Limb (tissue), 2 donors: ENCODE measurements at regions not wholly inside any gene's neighbourhood (a gene's known extent, or its start where the extent isn't known, plus 50 kb on each side); places are given as distances from the start of the nearest gene placed in this dataset.
"Not testable (repeated sequence)": the region's sequence is repeated elsewhere in the genome, so short reads cannot be mapped to it uniquely, and the experiment has no call there.

Experiments
- DNase-seq, 2 donors: peaks; one replicate each; pipeline ENCODE4 v3.0.0-alpha.2; 2016; ENCODE audit errors: extremely low spot score in 2 of 2

DNA sequence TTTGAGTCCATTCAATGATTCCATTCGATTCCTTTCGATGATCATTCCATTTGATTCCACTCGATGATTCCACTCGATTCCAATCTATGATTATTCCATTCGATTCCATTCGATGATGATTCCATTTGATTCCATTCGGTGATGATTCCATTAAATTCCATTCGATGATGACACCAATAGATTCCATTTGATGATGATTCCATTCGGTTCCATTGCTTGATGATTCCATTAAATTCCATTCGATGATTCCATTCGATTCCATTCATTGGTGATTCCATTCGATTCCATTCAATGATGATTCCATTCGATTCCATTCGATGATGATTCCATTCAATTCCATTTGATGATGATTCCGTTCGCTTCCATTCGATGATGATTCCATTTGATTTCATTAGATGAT, 1104.1 kb downstream of the RPIA start:
- DNase-seq = not testable (repeated sequence)

DNA sequence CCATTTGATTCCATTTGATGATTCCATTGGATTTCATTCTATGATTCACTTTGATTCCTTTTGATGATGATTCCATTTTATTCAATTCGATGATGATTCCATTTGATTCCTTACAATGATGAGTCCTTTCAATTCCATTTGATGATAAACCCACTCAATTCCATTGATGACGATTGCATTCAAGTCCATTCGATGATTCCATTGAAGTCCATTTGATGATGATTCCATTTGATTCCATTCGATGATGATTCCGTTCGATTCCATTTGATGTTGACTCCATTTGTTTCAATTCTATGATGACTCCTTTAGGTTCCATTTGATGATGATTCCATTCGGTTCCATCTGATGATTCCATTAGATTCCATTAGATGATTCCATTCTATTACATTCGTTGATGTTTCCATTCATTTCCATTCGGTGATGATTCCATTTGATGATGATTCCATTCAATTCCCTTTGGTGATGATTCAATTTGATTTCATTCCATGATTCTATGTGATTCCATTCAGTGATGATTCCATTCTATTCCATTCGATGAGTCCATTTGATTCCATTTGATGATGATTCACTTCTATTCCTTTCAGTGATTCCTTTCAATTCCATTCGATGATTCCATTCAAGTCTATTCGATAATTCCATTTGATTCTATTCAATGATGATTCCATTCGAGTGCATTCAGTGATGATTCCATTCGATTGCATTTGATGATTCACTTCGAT, 1106.0 kb downstream of the RPIA start:
- no peak for DNase-seq

DNA sequence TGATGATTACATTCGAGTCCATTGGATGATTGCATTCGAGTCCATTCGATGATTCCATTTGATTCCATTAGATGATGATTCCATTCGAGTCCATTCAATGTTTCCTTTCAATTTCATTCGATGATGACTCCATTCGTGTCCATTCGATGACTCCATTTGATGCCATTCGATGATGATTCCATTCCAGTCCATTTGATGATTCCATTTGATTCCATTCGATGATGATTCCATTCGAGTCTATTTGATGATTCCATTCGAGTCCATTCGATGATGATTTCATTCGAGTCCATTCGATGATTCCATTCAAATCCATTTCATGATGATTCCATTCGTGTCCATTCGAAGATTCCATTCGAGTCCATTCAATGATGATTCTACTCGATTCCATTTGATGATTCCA, 1109.7 kb downstream of the RPIA start:
- not testable (repeated sequence) for DNase-seq

DNA sequence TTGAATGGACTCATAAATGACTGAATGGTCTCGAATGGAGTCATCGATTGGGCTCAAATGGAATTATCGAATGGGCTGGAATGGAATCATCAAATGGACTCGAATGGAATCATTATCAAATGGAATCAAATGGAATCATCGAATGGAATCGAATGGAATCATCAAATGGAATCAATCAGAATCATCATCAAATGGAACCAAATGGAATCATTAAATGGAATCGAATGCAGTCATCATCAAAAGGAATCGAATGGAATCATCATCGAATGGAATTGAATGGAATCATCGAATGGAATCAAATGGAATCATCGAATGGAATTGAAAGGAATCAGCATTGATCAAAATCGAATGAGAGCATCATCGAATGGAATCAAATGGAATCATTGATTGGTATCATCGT, 1114.9 kb downstream of the RPIA start:
- not testable (repeated sequence) for DNase-seq

DNA sequence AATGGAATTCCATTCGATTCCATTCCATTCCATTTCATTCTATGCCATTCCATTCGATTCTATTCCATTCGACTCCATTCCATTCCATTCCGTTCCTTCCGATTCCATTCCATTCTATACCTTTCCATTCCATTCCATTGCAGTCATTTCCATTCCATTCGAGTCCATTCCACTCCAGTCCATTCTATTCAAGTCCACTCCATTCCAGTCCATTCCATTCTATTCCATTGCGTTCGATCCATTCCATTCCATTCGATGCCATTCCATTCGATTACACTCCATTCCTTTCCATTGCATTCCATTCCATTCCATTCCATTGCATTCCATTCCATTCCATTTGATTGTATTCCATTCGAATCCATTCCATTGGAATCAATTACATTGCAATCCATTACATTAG, 1119.8 kb downstream of the RPIA start:
- no peak for DNase-seq

DNA sequence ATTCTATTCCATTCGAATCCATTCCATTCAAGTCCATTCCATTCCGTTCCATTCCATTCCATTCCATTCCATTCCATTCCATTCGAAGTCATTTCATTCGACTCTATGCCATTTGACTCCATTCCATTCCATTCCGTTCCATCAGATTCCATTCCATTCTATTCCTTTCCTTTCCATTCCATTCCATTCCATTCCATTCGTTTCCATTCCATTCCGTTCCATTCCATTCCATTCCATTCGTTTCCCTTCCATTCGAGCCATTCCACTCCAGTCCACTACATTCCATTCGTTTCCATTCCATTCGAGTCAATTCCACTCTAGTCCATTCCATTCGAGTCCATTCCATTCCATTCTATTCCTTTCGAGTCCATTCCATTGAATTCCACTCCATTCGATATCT, 1120.4 kb downstream of the RPIA start:
- not testable (repeated sequence) for DNase-seq

DNA sequence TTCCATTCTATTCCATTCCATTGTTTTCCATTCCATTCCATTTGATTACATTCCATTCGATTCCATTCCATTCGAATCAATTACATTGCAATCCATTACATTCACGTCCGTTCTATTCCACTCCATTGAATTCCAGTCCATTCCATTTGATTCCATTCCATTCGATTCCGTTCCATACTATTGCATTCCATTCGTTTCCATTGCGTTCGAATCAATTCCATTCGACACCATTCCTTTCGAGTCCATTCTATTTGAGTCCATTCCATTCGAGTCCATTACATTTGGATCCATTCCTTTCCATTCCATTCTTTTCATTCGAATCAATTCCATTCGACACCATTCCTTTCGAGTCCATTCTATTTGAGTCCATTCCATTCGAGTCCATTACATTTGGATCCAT, 1122.9 kb downstream of the RPIA start:
- not testable (repeated sequence) for DNase-seq

DNA sequence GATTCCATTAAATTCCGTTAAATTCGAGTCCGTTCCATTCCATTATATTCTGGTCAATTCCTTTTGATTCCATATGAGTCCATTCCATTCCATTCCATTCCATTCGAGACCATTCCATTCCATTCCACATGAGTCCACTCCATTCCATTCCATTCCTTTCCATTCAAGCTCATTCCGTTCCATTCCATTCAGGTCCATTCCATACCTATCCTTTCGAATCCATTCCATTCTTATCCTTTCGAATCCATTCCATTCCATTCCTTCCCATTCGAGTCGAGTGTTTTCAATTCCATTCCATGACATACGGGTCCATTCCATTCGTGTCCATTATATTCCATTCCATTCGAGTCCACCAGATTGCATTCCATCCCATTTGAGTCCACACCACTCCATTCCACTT, 1127.4 kb downstream of the RPIA start:
- DNase-seq = no peak

DNA sequence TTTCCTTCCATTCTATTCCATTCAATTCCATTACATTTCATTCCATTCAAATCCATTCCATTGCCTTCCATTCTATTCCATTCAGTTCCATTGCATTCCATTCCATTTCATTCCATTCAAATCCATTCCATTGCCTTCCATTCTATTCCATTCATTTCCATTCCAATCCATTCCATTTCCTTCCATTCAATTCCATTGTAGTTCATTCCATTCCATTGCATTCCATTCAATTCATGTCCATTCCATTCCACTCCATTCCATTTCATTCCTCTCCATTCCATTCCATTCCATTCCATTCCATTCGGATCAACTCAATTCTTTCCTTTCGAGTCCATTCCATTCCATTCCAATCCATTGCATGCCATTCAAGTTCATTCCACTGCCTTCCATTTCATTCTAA, 1128.3 kb downstream of the RPIA start:
- no peak for DNase-seq

DNA sequence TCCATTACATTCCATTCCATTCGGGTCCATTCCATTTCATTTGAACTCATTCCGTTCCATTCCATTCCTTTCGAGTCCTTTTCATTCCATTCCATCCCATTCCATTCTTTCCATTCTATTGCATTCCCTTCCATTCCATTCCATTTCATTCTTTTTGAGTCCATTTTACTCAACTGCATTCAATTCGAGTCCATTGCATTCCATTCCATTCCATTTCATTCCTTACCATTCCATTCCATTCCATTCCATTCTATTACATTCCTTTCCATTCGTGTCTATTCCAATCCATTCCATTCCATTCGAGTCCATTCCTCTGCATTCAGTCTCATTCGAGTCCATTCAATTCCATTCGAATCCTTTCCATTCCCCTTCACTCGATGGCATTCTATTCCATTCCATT, 1128.8 kb downstream of the RPIA start:
- no peak for DNase-seq

DNA sequence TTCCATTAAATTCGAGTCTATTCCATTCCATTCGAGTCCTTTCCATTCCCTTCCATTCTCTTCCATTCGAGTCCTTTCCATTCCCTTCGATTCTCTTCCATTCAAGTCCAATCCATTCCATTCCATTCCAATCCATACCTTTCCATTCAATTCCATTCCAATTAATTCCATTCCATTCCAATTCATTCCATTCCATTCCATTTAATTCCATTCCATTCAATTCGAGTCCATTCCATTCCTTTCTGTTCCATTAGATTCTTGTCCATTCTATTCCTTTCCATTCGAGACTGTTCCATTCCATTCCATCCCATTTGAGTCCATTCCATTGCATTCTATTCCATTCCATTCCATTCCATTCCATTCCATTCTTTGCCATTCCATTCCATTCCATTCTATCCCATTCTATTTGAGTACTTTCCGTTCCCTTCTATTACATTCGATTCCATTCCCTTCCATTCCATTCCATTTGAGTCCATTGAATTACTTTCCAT, 1130.0 kb downstream of the RPIA start:
- no peak for DNase-seq

DNA sequence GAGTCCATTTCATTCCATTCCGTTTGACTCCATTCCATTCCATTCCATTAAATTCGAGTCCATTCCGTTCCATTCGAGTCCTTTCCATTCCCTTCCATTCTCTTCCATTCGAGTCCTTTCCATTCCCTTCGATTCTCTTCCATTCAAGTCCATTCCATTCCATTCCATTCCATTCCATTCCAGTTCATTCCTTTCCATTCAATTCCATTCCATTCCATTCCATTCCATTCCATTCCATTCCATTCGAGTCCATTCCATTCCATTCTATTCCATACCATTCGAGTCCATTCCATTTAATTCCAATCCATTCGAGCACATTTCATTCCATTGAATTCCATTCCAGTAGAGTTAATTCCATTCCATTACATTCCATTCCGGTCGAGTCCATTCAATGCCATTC, 1130.9 kb downstream of the RPIA start:
- not testable (repeated sequence) for DNase-seq

DNA sequence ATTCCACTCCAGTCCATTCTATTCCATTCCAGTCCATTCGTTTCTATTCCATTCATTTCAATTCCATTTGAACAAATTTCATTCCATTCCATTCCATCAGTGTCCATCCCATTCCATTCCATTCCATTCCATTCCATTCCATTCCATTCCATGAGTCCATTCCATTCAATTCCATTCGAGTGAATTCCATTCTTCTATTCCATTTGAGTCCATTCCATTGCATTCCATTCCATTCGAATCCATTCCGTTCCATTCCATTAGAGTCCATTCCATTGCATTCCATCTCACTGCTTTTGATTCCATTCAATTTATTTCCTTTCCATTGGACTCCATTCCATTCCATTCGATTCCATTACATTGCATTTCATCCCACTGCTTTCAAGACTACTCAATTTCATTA, 1132.1 kb downstream of the RPIA start:
- no peak for DNase-seq

DNA sequence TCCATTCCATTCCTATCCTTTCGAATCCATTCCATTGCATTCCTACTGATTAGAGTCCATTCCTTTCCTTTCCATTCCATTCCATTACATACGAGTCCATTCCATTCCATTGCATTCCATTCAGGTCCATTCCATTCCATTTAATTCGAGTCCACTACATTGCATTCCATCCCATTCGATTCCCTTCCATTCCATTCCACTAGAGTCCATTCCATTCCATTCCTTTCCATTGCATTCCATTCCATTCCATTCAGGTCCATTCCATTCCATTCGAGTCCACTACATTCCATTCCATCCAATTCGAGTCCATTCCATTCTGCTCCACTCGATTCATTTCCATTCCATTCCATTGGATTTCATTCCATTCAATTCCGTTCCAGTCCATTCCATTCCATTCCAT, 1133.6 kb downstream of the RPIA start:
- no peak for DNase-seq

DNA sequence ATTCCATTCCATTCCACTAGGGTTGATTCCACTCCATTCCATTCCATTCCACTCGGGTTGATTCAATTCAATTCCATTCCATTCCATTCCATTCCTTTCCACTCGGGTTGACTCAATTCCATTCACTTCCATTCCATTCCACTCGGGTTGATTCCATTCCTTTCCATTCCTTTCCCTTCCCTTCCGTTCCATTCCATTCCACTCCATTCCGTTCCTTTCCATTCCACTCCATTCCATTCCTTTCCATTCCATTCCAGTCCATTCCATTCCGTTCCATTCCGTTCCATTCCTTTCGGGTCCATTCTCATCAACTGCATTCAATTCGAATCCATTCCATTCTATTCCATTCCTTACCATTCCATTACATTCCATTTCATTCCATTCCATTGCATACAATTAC, 1135.3 kb downstream of the RPIA start:
- not testable (repeated sequence) for DNase-seq

DNA sequence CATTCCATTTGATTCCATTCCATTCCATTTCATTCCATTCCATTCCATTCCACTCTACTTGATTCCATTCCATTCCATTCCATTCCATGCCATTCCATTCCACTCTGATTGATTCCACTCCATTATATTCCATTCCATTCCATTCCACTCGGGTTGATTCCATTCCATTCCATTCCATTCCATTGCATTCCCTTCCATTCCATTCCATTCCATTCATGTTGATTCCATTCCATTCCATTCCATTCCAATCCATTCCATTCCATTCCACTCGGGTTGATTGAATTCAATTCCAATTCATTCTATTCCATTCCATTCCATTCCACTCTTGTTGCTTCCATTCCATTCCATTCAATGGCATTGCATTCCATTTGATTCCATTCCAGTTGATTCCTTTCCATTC, 1136.4 kb downstream of the RPIA start:
- not testable (repeated sequence) for DNase-seq

DNA sequence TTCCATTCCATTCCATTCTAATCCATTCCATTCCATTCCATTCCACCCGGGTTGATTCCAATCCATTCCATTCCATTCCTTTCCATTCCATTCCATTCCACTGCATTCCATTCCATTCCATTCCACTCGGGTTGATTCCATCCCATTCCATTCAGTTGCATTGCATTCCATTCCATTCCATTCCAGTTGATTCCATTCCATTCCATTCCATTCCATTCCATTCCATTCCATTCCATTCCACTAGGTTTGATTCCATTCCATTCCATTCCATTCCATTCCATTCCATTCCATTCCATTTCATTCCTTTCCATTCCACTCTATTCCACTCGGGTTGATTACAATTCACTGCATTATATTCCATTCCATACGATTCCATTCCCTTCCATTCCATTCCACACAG, 1136.9 kb downstream of the RPIA start:
- not testable (repeated sequence) for DNase-seq

DNA sequence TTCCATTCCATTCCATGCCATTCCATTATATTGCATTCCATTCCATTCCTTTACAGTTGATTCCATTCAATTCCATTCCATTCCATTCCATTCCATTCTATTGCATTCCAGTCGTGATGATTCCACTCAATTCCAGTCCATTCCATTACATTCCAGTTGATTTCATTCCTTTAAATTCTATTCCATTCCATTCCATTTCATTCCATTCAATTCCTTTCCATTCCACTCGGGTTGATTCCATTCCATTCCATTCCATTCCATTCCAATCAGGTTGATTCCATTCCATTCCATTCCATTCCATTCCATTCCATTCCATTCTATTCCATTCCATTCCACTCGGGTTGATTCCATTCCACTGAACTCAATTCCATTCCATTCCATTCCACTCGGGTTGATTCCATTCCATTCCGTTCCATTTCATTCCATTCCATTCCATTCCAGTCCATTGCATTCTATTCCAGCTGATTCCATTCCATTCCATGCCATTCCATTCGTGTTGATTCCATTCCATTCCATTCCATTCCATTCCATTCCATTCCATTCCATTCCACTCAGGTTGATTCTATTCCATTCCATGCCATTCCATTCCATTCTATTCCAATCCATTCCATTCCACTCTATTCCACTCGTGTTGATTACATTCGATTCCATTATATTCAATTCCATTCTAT, 1137.6 kb downstream of the RPIA start:
- DNase-seq = not testable (repeated sequence)

DNA sequence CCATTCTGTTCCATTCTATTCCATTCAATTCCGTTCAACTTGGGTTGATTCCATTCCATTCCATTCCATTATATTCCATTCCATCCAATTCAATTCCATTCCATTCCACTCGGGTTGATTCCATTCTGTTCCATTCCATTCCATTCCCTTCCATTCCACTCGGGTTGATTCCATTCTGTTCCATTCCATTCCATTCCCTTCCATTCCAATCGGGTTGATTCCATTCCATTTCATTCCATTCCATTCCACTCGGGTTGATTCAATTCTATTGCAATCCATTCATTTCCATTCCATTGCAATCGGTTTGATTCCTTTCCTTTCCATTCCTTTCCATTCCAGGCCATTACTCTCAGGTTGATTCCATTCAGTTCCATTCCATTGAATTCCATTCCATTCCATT, 1138.4 kb downstream of the RPIA start:
- no peak for DNase-seq

DNA sequence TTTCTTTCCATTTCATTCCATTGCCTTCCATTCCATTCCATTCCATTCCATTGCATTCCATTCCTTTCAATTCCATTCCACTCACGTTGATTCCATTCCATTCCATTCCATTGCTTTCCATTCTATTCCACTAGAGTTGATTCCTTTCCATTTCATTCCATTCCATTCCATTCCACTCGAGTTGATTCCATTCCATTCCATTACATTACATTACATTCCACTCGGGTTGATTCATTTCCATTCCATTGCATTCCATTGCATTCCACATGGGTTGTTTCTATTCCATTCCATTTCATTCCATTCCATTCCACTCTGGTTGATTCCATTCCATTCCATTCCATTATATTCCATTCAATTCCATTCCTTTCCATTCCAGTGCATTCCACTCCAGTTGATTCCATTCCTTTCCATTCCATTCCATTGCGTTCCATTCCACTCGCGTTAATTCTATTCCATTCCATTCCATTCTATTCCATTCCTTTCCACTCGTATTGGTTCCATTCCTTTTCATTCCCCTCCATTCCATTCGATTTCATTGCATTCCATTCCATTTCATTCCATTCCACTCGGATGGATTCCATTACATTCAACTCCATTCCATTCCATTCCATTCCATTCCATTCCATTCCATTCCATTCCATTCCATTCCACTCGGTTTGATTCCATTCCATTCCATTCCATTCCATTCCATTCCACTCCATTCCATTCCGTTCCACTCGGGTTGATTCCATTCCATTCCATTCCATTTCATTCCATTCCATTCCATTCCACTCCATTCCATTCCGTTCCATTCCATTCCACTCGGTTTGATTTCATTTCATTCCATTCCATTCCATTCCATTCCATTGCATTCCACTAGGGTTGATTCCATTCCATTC, 1139.1 kb downstream of the RPIA start:
- not testable (repeated sequence) for DNase-seq

DNA sequence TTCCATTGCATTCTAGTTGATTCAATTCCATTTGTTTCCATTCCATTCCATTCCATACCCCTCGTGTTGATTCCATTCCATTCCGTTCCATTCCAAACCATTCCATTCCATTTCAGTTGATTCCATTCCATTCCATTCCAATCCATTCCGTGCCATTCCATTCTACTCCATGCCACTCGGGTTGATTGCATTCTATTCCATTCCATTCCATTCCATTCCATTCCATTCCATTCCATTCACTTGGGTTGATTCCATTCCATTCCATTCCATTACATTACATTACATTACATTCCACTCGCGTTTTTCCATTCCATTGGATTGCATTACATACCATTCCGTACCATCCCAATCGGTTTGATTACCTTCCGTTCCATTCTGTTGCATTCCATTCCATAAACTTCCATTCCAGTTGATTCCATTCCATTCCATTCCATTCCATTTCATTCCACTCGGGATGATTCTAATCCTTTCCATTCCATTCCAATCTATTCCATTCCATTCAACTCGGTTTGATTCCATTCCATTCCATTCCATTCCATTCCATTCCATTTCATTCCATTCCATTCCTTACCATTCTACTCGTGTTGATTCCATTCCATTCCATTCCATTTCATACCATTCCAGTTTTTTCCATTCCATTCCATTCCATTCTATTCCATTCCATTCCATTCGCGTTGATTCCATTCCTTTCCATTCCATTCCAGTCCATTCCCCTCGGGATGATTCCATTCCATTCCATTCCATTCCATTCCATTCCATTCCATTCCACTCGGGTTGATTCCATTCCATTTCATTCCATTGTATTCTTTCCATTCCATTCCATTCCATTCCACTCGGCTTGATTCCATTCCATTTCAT, 1140.4 kb downstream of the RPIA start:
- DNase-seq = no peak
